ENCODE measurements at regions not wholly inside any gene's neighbourhood (a gene's known extent, or its start where the extent isn't known, plus 50 kb on each side); places are given as distances from the start of the nearest gene placed in this dataset.

DNA sequence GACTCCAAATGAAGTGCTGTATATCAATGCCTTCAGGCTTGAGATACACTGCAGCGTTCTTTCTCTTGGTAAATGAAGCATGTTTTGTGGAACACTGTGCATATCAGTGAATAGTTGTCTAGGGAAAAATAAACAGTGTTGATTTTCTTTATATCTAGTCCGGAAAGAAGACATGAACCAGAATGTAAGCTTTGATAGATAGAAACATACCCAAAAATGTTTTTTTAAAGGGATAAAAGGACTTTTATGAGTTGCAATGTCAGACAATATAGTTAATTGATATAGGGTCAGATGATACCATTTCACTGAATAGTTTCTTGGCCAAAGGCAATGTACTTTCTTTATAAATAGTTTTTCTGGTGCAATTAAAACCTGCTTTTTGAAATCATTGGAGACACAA is 1037.8 kb downstream of the OTOL1 start:
- TF ChIP-seq POLR2A (IDR thresholded peaks at IDR 0.05) = no peak
- TF ChIP-seq, protein P1, sequence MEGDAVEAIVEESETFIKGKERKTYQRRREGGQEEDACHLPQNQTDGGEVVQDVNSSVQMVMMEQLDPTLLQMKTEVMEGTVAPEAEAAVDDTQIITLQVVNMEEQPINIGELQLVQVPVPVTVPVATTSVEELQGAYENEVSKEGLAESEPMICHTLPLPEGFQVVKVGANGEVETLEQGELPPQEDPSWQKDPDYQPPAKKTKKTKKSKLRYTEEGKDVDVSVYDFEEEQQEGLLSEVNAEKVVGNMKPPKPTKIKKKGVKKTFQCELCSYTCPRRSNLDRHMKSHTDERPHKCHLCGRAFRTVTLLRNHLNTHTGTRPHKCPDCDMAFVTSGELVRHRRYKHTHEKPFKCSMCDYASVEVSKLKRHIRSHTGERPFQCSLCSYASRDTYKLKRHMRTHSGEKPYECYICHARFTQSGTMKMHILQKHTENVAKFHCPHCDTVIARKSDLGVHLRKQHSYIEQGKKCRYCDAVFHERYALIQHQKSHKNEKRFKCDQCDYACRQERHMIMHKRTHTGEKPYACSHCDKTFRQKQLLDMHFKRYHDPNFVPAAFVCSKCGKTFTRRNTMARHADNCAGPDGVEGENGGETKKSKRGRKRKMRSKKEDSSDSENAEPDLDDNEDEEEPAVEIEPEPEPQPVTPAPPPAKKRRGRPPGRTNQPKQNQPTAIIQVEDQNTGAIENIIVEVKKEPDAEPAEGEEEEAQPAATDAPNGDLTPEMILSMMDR (IDR thresholded peaks at IDR 0.05) = no peak
- intact Hi-C loops (cut with DNase I) = no loop called here
- no peak for DNase-seq
- Histone ChIP-seq H3K27ac (no peak overlapping the region), H3K4me1 (no peaks in the 10 kb centered on the region), H3K9me3 (no peaks in the 10 kb centered on the region), H3K4me3 (no peak overlapping the region), H3K36me3 (no peaks in the 10 kb centered on the region), H3K27me3 (no peaks in the 10 kb centered on the region)
- 43% methylated on average over 2 of the region's 2 CpGs for WGBS (ENCODE audit: insufficient coverage, low coverage, low lambda C conversion rate, missing lambda C conversion rate)
- ATAC-seq = no peak

- Histone ChIP-seq H3K36me3 (no peaks in the 10 kb centered on the region), H3K4me1 (no peaks in the 10 kb centered on the region), H3K27ac (no peak overlapping the region), H3K27me3 (no peaks in the 10 kb centered on the region), H3K4me3 (no peak overlapping the region), H3K9me3 (no peaks in the 10 kb centered on the region)
- DNase-seq = no peak
- TF ChIP-seq POLR2A (IDR thresholded peaks at IDR 0.05) = no peak
- TF ChIP-seq, protein P1 (IDR thresholded peaks at IDR 0.05) = no peak
- 35% methylated on average over 2 of the region's 2 CpGs for WGBS (ENCODE audit: insufficient coverage, low coverage, low lambda C conversion rate, missing lambda C conversion rate)
- ATAC-seq = no peak
- intact Hi-C loops (cut with DNase I) = no loop called here
Measured at GRCh38 chr3:162538491-162538890, 1041.9 kb downstream of the OTOL1 start.

GRCh38 chr3:162538906-162539305 is 1042.3 kb downstream of the OTOL1 start:
- H3K4me3 ChIP-seq = no peak overlapping the region
- H3K27me3 ChIP-seq = no peaks in the 10 kb centered on the region
- H3K4me1 ChIP-seq = no peaks in the 10 kb centered on the region
- ATAC-seq (no peak), DNase-seq (no peak)
- H3K36me3 ChIP-seq = no peaks in the 10 kb centered on the region
- TF ChIP-seq, protein P1 (IDR thresholded peaks at IDR 0.05) = no peak
- TF ChIP-seq POLR2A (IDR thresholded peaks at IDR 0.05) = no peak
- no peak overlapping the region for H3K27ac ChIP-seq
- WGBS (ENCODE audit: insufficient coverage, low coverage, low lambda C conversion rate, missing lambda C conversion rate) = 39% methylated on average over 3 of the region's 3 CpGs
- intact Hi-C loops (cut with DNase I) = no loop called here
- no peaks in the 10 kb centered on the region for H3K9me3 ChIP-seq

GRCh38 chr3:162540421-162540820 is 1043.8 kb downstream of the OTOL1 start:
- no peak overlapping the region for H3K4me3 ChIP-seq
- ATAC-seq (no peak), DNase-seq (no peak)
- intact Hi-C loops (cut with DNase I) = no loop called here
- no peaks in the 10 kb centered on the region for H3K36me3 ChIP-seq
- H3K9me3 ChIP-seq = no peaks in the 10 kb centered on the region
- TF ChIP-seq POLR2A (IDR thresholded peaks at IDR 0.05) = no peak
- TF ChIP-seq, protein P1 (IDR thresholded peaks at IDR 0.05) = no peak
- H3K27me3 ChIP-seq = no peaks in the 10 kb centered on the region
- H3K4me1 ChIP-seq = no peaks in the 10 kb centered on the region
- no peak overlapping the region for H3K27ac ChIP-seq

DNA sequence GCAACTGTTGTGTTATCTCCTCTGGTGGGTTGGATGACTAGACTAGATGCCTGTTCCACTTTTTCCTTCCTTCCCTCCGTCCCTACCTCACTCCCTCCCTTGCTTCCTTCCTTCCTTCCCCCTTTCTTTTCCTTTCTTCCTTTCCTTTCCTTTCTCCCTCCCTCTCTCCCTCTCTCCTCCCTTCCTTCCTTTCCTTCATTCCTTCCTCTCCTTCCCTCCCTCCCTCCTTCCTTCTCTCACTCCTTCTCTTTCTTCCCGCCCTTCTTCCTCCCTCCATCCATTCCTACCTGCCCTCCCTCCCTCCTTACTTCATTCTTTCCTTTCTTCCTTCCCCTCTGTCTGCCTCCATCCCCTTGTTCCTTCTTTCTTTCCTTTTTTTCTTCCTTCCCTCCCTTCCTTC is 1045.3 kb downstream of the OTOL1 start:
- Histone ChIP-seq H3K4me1 (no peaks in the 10 kb centered on the region), H3K9me3 (no peaks in the 10 kb centered on the region), H3K4me3 (no peak overlapping the region), H3K27me3 (no peaks in the 10 kb centered on the region), H3K27ac (no peak overlapping the region), H3K36me3 (no peaks in the 10 kb centered on the region)
- TF ChIP-seq, protein P1 (IDR thresholded peaks at IDR 0.05) = no peak
- no peak for TF ChIP-seq POLR2A (IDR thresholded peaks at IDR 0.05)
- ATAC-seq (no peak), DNase-seq (no peak)
- intact Hi-C loops (cut with DNase I) = no loop called here
- WGBS (ENCODE audit: insufficient coverage, low coverage, low lambda C conversion rate, missing lambda C conversion rate) = 21% methylated on average over 2 of the region's 2 CpGs
